Neural crest cell (in vitro differentiated cells): ENCODE measurements at regions not wholly inside any gene's neighbourhood (a gene's known extent, or its start where the extent isn't known, plus 50 kb on each side); places are given as distances from the start of the nearest gene placed in this dataset.

ENCODE experiments used
- DNase-seq: peaks from one replicate; pipeline ENCODE4 v3.0.0; 2021; ENCODE audit warnings: low read depth, mixed read lengths, low spot score
- H3K27ac Mint-ChIP-seq: one replicate; pipeline ENCODE4 v1.8.0; 2021; ENCODE audit warnings: mild to moderate bottlenecking, mixed read lengths; ENCODE audit not compliant: unreplicated experiment
- H3K27me3 Mint-ChIP-seq: 2 replicates; pipeline ENCODE4 v1.8.0; 2021; ENCODE audit warnings: low read depth, mild to moderate bottlenecking, mixed read lengths
- H3K36me3 Mint-ChIP-seq: 2 replicates; pipeline ENCODE4 v1.8.0; 2021; ENCODE audit warnings: low read depth, mild to moderate bottlenecking, mixed read lengths
- H3K4me1 Mint-ChIP-seq: 2 replicates; pipeline ENCODE4 v1.8.0; 2021; ENCODE audit warnings: mixed read lengths
- H3K4me3 Mint-ChIP-seq: one replicate; pipeline ENCODE4 v1.8.0; 2021; ENCODE audit warnings: mild to moderate bottlenecking, mixed read lengths
- H3K9me3 Mint-ChIP-seq: 2 replicates; pipeline ENCODE4 v1.8.0; 2021; ENCODE audit warnings: mixed read lengths
- CTCF ChIP-seq: fragments of 200-600 bp; sonication (generic); conservative IDR thresholded peaks from 2 replicates; pipeline ENCODE4 v1.5.0; 2021; ENCODE audit warnings: antibody characterized with exemption, mild to moderate bottlenecking

GRCh38 chr10:78924319-78925003 lies 144.3 kb upstream of the ZMIZ1 start:
- DNase-seq, result no peak
- no peaks in the 10 kb centered on the region for H3K27me3 Mint-ChIP-seq
- no peaks in the 10 kb centered on the region for H3K36me3 Mint-ChIP-seq
- no peak for TF ChIP-seq CTCF
- no peak overlapping the region for H3K27ac Mint-ChIP-seq
- H3K4me1 Mint-ChIP-seq, result peaks cover 38% of the 10 kb centered on the region
- no peaks in the 10 kb centered on the region for H3K9me3 Mint-ChIP-seq
- no peak overlapping the region for H3K4me3 Mint-ChIP-seq

- H3K36me3 Mint-ChIP-seq, result no peaks in the 10 kb centered on the region
- no peak overlapping the region for H3K4me3 Mint-ChIP-seq
- peaks cover under 1% of the 10 kb centered on the region for H3K9me3 Mint-ChIP-seq
- no peak for DNase-seq
- H3K4me1 Mint-ChIP-seq, result peaks cover 32% of the 10 kb centered on the region
- H3K27me3 Mint-ChIP-seq, result peaks cover 2% of the 10 kb centered on the region
- no peak overlapping the region for H3K27ac Mint-ChIP-seq
- no peak for TF ChIP-seq CTCF
Measured at GRCh38 chr10:78925275-78925674, 143.5 kb upstream of the ZMIZ1 start.

GRCh38 chr10:78925800-78926319 lies 142.9 kb upstream of the ZMIZ1 start:
- no peak for TF ChIP-seq CTCF
- Mint-ChIP-seq H3K4me3 (no peak overlapping the region), H3K27me3 (peaks cover 4% of the 10 kb centered on the region), H3K4me1 (peaks cover 34% of the 10 kb centered on the region), H3K36me3 (no peaks in the 10 kb centered on the region), H3K9me3 (peaks cover 6% of the 10 kb centered on the region), H3K27ac (no peak overlapping the region)
- DNase-seq, result no peak

- TF ChIP-seq CTCF, result no peak
- no peak for DNase-seq
- H3K4me1 Mint-ChIP-seq, result peaks cover 46% of the 10 kb centered on the region
- no peaks in the 10 kb centered on the region for H3K36me3 Mint-ChIP-seq
- peaks cover 4% of the 10 kb centered on the region for H3K27me3 Mint-ChIP-seq
- no peak overlapping the region for H3K4me3 Mint-ChIP-seq
- no peak overlapping the region for H3K27ac Mint-ChIP-seq
- H3K9me3 Mint-ChIP-seq, result peaks cover 7% of the 10 kb centered on the region
Measured at GRCh38 chr10:78927257-78927995, 141.3 kb upstream of the ZMIZ1 start.

- no peaks in the 10 kb centered on the region for H3K36me3 Mint-ChIP-seq
- TF ChIP-seq CTCF, result no peak
- H3K4me1 Mint-ChIP-seq, result peaks cover 41% of the 10 kb centered on the region
Measured at GRCh38 chr10:78928330-78928729, 140.4 kb upstream of the ZMIZ1 start.

More at GRCh38 chr10:78928330-78928729, 140.4 kb upstream of the ZMIZ1 start:
- peaks cover 4% of the 10 kb centered on the region for H3K27me3 Mint-ChIP-seq
- no peak overlapping the region for H3K27ac Mint-ChIP-seq
- H3K4me3 Mint-ChIP-seq, result no peak overlapping the region
- DNase-seq, result no peak
- H3K9me3 Mint-ChIP-seq, result peaks cover 7% of the 10 kb centered on the region
